ENCODE measurements at regions not wholly inside any gene's neighbourhood (a gene's known extent, or its start where the extent isn't known, plus 50 kb on each side); places are given as distances from the start of the nearest gene placed in this dataset.

- no peak overlapping the region for H3K27ac ChIP-seq
- TF ChIP-seq ZFX (IDR thresholded peaks at IDR 0.05; ENCODE audit: borderline replicate concordance), result no peak
- TF ChIP-seq, protein P1, sequence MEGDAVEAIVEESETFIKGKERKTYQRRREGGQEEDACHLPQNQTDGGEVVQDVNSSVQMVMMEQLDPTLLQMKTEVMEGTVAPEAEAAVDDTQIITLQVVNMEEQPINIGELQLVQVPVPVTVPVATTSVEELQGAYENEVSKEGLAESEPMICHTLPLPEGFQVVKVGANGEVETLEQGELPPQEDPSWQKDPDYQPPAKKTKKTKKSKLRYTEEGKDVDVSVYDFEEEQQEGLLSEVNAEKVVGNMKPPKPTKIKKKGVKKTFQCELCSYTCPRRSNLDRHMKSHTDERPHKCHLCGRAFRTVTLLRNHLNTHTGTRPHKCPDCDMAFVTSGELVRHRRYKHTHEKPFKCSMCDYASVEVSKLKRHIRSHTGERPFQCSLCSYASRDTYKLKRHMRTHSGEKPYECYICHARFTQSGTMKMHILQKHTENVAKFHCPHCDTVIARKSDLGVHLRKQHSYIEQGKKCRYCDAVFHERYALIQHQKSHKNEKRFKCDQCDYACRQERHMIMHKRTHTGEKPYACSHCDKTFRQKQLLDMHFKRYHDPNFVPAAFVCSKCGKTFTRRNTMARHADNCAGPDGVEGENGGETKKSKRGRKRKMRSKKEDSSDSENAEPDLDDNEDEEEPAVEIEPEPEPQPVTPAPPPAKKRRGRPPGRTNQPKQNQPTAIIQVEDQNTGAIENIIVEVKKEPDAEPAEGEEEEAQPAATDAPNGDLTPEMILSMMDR (IDR thresholded peaks at IDR 0.05), result no peak
Observed at GRCh38 chr21:21762855-21763254, 764.6 kb downstream of the NCAM2 start.

DNA sequence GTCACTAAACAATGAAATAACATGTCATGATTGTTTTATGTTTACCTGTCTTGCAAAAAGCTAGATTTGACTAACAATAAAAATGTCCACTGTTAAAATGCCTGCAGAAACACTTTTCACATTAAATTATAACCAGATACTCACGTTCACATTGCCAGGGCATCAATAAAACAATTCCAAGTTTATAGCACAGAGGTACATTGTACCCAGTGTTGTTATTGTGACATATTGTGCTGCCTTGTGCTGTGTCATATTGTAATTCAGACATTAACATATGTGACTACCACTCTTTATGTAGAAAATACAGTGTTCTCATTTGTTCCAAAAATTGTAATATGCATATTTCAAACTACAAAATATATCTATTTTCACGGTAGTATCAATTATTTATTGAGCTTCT, 766.1 kb downstream of the NCAM2 start:
- TF ChIP-seq ZFX (IDR thresholded peaks at IDR 0.05; ENCODE audit: borderline replicate concordance), result no peak
- TF ChIP-seq, protein P1 (IDR thresholded peaks at IDR 0.05), result no peak
- no peak overlapping the region for H3K27ac ChIP-seq

GRCh38 chr21:21767276-21767675, 769.1 kb downstream of the NCAM2 start:
- H3K27ac ChIP-seq, result no peak overlapping the region
- TF ChIP-seq ZFX (IDR thresholded peaks at IDR 0.05; ENCODE audit: borderline replicate concordance), result no peak
- TF ChIP-seq, protein P1 (IDR thresholded peaks at IDR 0.05), result no peak

DNA sequence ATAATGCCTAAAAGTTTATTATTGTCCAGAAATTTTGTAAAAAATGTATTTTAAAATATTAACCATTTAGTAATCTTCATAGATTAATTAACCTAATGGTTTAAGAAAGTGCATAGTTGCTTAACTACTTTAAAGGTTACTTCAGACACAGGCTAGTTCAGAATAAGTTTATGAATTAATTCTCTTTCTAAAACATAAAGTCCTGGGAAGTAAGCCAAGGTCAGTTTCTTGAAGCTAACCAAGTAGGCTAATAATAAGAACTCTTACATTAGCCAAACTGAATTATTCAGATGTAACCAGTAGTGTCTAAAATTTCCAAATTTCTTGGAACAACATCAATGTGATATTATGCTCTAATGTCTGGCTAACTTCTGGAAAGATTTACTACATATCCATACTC, 790.4 kb downstream of the NCAM2 start:
- TF ChIP-seq ZFX (IDR thresholded peaks at IDR 0.05; ENCODE audit: borderline replicate concordance), result no peak
- TF ChIP-seq, protein P1 (IDR thresholded peaks at IDR 0.05), result no peak
- H3K27ac ChIP-seq, result no peak overlapping the region

- TF ChIP-seq ZFX (IDR thresholded peaks at IDR 0.05; ENCODE audit: borderline replicate concordance), result no peak
- TF ChIP-seq, protein P1 (IDR thresholded peaks at IDR 0.05), result no peak
Observed at GRCh38 chr21:21801921-21802320, 803.7 kb downstream of the NCAM2 start.

GRCh38 chr21:21806711-21807597, 808.7 kb downstream of the NCAM2 start:
- TF ChIP-seq, protein P1 (IDR thresholded peaks at IDR 0.05), result no peak
- TF ChIP-seq ZFX (IDR thresholded peaks at IDR 0.05; ENCODE audit: borderline replicate concordance), result no peak
- no peak overlapping the region for H3K27ac ChIP-seq

More at GRCh38 chr21:21801921-21802320, 803.7 kb downstream of the NCAM2 start:
- no peak overlapping the region for H3K27ac ChIP-seq

DNA sequence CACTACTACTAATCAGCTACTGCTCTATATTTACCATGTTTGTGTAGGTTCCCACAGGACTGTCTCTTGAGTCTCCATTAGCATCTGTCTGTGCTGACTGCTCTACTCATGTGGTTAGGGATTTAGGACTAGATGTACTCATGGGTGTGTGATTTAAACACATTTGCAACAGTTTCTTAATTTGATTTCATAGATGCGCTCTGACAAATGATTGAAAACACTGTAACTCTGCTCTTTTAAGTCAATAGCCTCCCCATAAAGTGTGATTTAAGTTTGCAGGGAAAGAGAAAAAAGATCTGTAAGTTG, 809.3 kb downstream of the NCAM2 start:
- TF ChIP-seq, protein P1 (IDR thresholded peaks at IDR 0.05), result no peak
- TF ChIP-seq ZFX (IDR thresholded peaks at IDR 0.05; ENCODE audit: borderline replicate concordance), result no peak
- no peak overlapping the region for H3K27ac ChIP-seq

Data from 22Rv1 (cell line).